Tibial nerve (tissue), 4 donors: ENCODE measurements at regions not wholly inside any gene's neighbourhood (a gene's known extent, or its start where the extent isn't known, plus 50 kb on each side); places are given as distances from the start of the nearest gene placed in this dataset.

ENCODE experiments used
- EP300 ChIP-seq, 2 donors: sonication (generic); formaldehyde crosslinking; IDR thresholded peaks; one replicate each; pipeline ENCODE4 v1.6.1; 2017; ENCODE audit warnings: antibody characterized with exemption in 2 of 2, mild to moderate bottlenecking in 1 of 2
- POLR2A ChIP-seq, 2 donors: fragments of 450-650 bp; IDR thresholded peaks; one replicate each; pipeline ENCODE4 v1.6.1; 2017; ENCODE audit warnings: antibody characterized with exemption in 2 of 2, mild to moderate bottlenecking in 2 of 2, moderate library complexity in 2 of 2
- TF ChIP-seq, protein P1 (sequence below), 5 experiments: fragments of 200-600 bp in 3 of 5; fragments of 450-650 bp in 2 of 5; sonication (generic) in 3 of 5; IDR thresholded peaks; one replicate each; pipeline ENCODE4 v1.5.1; 2016 to 2019; ENCODE audit warnings: antibody characterized with exemption in 5 of 5, mild to moderate bottlenecking in 3 of 5, moderate library complexity in 2 of 5

DNA sequence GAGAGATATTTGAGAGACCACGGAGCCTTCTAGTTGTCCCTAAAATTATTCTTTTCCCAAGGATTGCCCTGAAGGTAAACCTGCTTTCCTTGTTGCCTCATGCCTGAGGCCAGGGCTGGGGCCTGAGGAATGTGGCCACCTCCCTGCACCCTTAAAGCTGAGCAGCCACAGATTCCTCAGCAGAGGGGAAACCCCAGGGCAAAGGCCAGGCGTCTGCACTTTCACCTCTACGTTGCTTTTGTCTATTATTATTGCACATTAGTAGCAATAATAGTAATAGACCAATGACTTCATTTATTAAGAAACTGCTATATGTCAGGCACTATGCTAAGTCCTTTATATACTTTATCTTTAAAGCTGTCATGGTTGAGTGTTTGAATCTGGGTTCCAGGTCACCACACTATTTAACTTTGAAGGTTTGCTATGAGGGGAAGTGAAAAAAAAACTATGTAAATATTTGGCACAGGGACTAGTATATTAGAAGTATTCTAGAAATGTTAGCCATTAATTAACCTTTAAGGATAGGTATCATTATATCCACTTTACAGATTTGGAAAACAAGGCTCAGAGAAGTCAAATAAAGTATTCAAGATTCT, 104.2 kb downstream of the LRRC30 start:
- TF ChIP-seq, protein P1, sequence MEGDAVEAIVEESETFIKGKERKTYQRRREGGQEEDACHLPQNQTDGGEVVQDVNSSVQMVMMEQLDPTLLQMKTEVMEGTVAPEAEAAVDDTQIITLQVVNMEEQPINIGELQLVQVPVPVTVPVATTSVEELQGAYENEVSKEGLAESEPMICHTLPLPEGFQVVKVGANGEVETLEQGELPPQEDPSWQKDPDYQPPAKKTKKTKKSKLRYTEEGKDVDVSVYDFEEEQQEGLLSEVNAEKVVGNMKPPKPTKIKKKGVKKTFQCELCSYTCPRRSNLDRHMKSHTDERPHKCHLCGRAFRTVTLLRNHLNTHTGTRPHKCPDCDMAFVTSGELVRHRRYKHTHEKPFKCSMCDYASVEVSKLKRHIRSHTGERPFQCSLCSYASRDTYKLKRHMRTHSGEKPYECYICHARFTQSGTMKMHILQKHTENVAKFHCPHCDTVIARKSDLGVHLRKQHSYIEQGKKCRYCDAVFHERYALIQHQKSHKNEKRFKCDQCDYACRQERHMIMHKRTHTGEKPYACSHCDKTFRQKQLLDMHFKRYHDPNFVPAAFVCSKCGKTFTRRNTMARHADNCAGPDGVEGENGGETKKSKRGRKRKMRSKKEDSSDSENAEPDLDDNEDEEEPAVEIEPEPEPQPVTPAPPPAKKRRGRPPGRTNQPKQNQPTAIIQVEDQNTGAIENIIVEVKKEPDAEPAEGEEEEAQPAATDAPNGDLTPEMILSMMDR (IDR thresholded peaks at IDR 0.05), result no peak
- TF ChIP-seq POLR2A (IDR thresholded peaks at IDR 0.05), result no peak
- TF ChIP-seq EP300 (IDR thresholded peaks at IDR 0.05), result no peak
